ENCODE measurements at regions not wholly inside any gene's neighbourhood (a gene's known extent, or its start where the extent isn't known, plus 50 kb on each side); places are given as distances from the start of the nearest gene placed in this dataset.

GRCh38 chr17:73957564-73957963 lies 245.9 kb upstream of the RPL38 start:
- no peak for DNase-seq

DNA sequence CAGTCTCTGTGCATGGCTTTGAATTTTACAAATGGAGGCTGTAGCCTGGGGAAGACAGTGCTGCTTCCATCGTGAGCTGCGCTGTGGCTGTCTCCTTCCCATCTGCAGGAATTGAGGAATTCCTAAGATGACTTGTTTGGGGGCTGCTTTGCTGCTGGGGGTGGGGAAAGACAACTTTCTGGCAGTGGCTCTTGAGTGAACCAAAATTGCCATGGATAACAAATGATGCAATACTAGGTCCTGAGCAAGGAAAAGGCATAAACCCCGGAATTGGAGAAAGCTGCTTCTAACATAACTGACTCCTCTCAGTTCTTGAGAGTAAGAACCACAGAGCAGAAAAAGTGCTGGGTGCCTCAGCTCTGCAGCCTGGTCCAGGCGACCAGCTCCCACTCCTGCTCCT lies 245.0 kb upstream of the RPL38 start:
- DNase-seq = no peak

DNA sequence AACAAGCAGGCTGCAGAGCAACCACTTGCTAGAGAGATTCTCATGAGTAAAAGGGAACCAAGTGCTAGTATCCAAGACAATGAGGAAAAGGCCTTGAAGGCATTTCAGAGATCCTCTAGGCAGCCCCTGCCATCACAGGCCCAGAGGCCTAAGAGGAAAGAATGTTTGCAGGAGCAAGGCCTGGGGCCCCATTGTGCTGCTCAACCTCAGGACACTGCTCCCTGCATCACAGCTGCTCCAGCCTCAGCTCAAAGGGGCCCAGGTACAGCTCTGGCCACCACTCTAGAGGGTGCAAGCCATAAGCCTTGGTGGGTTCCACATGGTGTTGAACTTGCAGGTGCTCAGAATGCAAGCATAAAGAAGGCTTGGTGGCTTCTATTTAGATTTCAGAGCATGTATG lies 243.0 kb upstream of the RPL38 start:
- no peak for DNase-seq

DNA sequence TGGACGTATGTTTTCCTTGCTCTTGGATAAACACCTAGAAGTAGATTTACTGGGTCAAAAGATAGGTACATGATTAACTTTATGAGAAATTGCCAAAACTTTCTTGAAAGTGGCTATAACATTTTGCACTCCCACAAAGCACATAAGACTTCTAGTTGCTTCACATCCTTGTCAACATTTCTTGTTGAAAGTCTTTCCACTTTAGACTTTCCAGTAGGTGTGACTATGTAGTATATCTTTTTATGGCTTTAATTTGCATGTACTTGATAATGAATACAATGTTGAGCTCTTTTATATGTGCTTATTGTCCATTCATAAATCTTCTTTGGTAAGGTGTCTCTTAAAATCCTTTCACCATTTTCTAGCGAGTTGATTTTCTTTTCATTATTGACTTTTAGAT lies 241.2 kb upstream of the RPL38 start:
- no peak for DNase-seq

DNA sequence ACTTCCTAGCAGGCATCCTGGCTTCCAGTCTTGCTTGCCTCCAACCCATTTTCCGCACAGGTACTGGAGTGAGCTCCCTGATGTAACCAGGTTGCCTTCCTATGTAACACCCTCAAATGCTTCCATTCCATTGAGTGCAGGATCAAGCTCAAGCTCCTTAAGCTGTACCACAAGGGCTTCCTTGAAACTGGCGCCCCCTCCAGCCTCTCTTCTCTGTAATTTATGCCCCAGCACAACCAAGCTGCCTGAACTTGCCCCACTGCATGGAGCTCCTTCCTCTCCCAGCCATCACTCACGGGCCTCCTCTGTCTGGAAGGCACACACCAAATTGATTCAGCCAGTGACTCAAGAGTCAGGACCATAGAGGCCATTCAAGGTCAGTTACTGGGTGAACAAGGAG lies 234.8 kb upstream of the RPL38 start:
- DNase-seq = no peak

- peak in 1 of 2 donors; percentile 55 for DNase-seq
These were observed 233.5 kb upstream of the RPL38 start for GRCh38 chr17:73969956-73970355.

- no peak for DNase-seq
These were observed 232.4 kb upstream of the RPL38 start for GRCh38 chr17:73971127-73971526.

DNA sequence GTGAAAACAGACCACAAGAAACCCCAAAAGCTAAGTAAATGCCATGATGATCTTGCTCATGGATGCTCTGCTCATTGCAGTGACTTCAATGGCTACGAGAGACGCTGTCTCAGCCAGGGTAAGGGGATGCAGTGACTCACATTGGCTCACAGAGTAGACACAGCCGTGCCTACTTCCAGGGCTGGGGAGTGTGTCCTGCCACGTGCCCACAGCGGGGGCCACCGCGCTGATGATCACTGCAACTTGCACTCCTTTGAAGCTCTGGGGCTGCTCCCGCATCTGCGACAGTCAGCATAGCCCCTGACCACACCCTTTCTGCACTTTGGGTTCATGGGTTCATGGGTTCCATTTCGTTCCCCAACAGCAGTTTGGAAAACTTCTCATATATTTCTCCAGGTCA lies 231.4 kb upstream of the RPL38 start:
- no peak for DNase-seq

DNA sequence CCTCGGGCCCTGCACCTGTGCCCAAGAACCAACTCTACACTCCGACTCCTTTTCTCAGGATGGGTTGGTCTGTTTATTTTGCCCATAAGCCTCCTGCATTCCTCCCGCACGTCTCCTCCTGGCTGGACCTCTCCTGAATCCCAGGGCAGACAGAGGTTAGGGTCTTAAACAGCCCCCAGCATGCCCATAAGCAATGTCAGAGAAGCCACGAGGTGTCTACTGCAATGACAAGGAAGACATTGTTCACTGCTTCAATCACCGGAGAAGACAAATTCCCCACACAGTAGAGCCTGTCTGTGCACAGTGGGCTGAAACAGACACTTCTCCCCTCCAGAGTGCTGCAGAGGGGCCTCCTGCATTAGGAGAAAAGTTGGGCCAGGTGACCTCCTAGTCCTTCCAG lies 230.6 kb upstream of the RPL38 start:
- no peak for DNase-seq

DNA sequence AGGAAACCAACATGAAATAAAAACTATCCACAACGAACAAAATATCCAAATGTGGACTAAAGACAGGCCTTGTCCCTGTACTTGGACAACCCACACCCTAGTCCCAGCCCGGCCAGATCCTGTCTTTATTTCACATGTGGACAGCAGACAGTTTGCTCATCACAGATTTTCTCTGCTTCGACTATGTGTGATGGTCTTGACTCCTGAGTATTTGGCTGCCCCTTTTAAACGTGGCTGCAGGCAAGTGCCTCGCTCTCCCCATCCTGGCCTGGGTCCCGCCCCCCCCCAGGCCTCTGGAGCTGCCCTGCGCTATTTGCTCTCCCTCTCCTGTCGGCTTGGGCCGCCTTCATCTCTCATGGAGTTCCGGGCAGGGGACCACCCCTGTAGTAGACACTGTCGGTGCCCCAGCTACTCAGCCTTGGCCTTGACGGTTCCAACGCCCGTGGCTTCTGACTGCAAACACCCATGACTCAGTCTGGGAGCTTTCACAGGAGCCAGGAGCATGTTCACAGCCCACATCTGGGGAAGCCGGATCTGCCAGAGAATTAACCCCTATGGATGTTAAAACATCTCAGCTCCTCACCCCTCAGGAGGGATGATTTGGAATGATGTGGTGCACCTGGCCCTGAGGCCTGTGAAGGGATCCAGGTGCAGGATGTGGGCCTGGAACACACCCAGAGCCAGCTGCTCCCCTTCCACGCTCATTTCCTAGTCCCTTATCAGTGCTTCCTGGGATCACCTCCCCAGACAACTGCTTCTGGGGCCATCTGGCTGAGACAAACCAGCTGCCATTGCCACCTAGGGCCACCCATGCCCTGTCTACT lies 229.7 kb upstream of the RPL38 start:
- DNase-seq = no peak

DNA sequence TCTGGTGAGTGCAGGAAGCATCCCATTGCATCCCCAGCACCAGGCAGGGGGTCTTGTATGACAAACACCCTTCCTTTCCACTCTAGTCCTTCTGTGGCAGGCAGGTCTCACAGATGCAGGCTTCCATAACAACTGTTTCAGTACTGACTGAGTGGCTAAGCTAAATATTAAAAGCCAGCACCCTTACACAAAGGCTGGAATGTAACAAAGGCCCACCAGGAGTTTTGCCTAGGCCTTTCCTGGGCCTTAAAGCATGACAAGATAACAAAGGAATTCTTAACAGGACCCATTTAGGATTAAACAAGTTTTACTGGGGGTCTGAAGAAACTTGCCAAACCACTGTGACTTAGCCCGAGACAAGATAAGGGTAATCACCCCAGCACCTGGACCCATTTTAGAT lies 228.9 kb upstream of the RPL38 start:
- DNase-seq = no peak

DNA sequence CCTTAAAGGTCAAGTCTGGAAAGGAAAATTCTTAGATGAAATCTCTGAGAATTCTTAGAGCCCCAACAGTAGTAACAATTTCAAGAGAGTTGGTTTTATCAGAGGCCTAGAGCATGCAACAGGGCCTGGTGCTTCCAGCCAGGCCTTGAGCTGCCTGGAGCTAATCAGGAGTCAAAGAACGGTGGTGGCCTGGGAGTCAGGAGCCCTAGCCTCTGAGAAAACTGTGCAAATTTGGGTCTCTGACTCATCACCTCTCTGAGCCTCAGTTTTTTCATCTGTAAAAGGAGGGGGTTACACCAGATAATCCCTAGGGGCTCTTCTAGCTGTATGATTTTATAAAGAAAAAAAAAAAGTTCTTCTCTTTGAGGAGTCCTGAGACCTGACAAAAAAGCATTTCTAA lies 227.3 kb upstream of the RPL38 start:
- DNase-seq = no peak

GRCh38 chr17:73976676-73977521 lies 226.6 kb upstream of the RPL38 start:
- DNase-seq = no peak

GRCh38 chr17:73980517-73980916 lies 223.0 kb upstream of the RPL38 start:
- no peak for DNase-seq

- no peak for DNase-seq
These were observed 220.6 kb upstream of the RPL38 start for GRCh38 chr17:73982871-73983270.

DNA sequence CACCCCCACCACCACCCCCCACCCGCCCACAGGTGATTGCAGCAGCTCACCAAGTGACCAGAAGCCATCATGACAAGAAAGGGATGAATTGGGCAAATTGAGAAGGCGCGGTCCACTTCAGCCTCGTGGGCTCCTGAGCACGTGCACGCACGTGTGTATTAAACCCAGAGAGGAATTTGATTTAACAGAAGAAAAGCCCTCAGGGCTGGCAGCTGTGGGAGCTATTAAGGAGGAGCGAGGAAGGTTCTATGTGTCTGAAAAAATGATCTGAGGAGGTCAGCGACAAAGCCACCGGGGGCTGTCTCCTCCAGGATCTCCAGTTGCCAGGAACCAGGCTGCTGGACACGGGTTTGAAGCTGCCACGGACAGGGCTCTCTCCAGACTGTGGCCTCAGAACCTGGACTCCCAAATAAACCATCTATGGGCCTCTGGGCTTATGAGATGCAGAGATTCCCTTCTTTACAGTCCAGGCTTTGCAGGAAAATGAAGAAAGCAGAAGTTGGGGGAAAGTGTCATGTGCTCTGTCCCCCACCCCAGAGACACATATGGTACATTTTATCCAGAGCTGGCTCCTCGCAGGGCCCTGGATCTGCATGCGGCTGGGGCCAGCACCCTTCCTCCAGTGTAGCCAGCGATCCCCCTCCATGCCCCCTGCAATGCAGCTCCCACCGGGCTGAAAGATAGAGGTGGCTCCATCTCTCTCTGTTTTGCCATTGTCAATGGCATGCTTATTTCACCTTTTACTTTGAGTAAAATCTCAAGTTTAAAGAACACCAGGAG lies 219.7 kb upstream of the RPL38 start:
- no peak for DNase-seq

DNA sequence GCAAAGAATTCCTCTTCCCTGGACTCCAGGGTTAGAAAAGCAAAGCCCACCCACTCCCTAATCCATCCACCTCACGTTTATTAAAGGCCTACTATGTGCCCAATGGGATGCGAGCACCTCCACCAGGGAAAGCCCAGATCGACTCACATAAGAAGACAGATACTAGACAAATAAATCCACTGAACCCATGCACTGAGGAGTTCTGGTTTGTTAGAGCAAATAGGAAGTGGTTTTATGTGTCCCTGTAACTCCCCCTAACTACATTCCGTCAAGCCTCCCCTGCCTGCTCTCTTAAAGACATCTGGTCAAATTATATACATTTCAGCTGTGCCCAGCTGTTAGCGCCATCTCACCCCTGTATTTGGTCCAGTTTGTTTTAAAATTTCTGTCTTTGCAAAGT lies 218.5 kb upstream of the RPL38 start:
- no peak for DNase-seq

DNA sequence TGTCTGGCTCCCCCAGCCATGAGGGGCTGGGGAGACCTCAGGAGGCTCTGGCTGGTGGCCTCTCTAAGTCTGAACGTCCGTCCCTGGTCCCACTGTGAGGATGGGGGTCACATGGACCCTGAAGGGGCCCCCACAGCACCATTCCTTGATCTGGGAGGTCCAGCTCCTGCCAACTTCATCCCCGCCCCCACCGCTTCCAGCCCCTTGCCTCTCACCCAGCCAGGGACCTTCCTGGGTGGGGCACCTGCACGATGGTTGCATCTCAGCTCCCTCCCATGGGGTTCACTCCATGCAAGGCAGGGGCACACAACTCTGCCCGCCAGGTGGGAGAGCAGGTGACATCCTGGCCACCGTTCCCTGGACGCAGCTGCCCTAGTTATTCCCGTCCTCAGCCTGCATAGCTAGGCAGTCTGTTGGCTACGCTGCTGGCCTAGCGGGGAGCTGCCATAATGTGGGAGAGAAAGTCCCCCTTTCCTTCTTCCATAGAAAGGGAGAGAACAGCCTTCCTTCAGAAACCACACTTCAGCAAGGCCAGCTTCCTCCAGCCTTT lies 217.9 kb upstream of the RPL38 start:
- no peak for DNase-seq

GRCh38 chr17:73986641-73987177 lies 216.8 kb upstream of the RPL38 start:
- no peak for DNase-seq

- DNase-seq = no peak
These were observed 216.1 kb upstream of the RPL38 start for GRCh38 chr17:73987395-73987794.

DNA sequence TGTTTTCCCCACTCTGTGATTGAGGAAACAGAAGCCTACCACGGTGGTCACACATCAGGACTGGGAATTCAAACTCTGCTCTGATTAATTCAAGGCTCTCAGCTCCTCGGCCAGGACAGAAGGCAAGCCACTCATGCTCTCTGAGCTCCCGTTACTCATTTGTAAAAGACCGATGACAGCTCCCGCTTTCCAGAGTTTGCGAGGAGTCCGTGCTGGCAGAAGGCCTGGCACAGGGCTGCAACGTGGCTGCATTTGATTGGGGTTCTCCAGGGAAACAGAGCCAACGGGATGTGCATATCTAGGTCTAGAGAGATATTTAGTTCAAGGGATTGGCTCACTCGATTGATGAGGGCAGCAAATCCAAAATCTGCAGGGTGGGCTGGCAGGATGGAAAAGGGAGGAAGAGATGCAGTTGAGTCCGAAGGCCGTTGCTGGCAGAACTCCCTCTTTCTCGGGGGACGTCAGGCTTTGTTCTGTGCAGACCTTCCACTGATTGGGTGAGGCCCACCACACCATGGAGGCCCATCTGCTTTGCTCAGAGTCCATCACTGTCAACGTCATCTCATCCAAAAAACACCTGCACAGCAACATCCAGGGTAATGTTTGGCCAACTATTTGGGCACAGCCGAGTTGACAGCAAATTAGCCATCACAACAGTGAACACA lies 215.5 kb upstream of the RPL38 start:
- no peak for DNase-seq

DNA sequence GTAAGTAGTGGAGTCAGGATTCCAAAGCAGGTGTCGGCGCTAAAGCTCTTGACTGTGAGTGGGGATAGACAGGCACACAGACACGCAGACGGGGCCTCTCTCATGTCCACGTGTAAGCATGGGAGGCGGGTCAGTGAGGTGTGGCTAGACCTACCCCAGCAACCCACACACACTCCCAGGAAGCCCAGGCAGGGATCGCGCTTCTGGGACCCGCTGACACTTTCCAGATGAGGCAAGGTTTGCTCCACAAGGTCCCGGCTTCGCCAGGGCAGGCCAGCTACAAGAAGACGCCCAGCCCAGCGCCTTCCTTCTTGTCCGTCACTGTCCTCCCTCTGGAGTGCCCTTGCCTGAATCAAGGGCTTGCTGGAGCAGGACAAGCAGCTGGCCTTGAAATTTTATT lies 213.8 kb upstream of the RPL38 start:
- no peak for DNase-seq
